Keratinocyte (primary cell): ENCODE measurements at regions not wholly inside any gene's neighbourhood (a gene's known extent, or its start where the extent isn't known, plus 50 kb on each side); places are given as distances from the start of the nearest gene placed in this dataset.

ENCODE experiments used
- EZH2 ChIP-seq: IDR thresholded peaks from one replicate; pipeline ENCODE4 v1.6.1; 2012; ENCODE audit warnings: inconsistent platforms, mild to moderate bottlenecking, low read length, moderate library complexity
- TF ChIP-seq, protein P1 (sequence below), 3 experiments: IDR thresholded peaks in 1 of 3; conservative IDR thresholded peaks in 1 of 3; optimal IDR thresholded peaks in 1 of 3; 2 replicates in 2 of 3; 3 replicates in 1 of 3; pipeline versions ENCODE3 to v1.5.1; 2011; ENCODE audit warnings: low read length in 3 of 3, mild to moderate bottlenecking in 3 of 3, moderate library complexity in 2 of 3, control low read depth in 1 of 3, inconsistent platforms in 1 of 3; ENCODE audit not compliant: insufficient read depth in 2 of 3; ENCODE audit errors: extremely low read depth in 1 of 3

DNA sequence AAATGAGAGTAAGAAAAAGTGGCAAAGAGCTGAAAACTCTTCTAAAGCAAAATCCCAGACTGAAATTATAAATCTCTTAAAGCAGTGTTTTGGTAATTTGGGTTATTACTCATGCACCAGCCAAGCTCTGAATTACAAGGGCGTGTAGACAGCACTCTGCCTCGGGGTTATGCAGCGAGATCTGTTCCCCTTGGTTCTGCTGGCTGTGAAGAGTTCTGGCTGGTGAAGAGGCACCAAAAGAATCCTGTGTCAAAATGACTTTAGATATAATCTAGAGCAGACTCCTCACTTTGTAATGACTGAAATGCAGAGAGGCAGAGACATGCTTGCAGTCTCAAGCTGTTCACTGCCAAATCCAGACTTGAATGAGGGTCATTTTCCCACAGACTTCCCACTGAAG, 461.8 kb upstream of the CXADR start:
- TF ChIP-seq EZH2: no peak
- TF ChIP-seq, protein P1, sequence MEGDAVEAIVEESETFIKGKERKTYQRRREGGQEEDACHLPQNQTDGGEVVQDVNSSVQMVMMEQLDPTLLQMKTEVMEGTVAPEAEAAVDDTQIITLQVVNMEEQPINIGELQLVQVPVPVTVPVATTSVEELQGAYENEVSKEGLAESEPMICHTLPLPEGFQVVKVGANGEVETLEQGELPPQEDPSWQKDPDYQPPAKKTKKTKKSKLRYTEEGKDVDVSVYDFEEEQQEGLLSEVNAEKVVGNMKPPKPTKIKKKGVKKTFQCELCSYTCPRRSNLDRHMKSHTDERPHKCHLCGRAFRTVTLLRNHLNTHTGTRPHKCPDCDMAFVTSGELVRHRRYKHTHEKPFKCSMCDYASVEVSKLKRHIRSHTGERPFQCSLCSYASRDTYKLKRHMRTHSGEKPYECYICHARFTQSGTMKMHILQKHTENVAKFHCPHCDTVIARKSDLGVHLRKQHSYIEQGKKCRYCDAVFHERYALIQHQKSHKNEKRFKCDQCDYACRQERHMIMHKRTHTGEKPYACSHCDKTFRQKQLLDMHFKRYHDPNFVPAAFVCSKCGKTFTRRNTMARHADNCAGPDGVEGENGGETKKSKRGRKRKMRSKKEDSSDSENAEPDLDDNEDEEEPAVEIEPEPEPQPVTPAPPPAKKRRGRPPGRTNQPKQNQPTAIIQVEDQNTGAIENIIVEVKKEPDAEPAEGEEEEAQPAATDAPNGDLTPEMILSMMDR (optimal IDR thresholded peaks at IDR 0.05 in 1 of 3, IDR thresholded peaks at IDR 0.05 in 1 of 3, conservative IDR thresholded peaks at IDR 0.05 in 1 of 3; ENCODE audit: extremely low read depth in 1 of 3, insufficient read depth in 2 of 3, low read length in 3 of 3): no peak
